HG03442 (cell line): ENCODE measurements at regions not wholly inside any gene's neighbourhood (a gene's known extent, or its start where the extent isn't known, plus 50 kb on each side); places are given as distances from the start of the nearest gene placed in this dataset.

Experiments used
- ATAC-seq: cut with Tn5 transposase; IDR thresholded peaks from one replicate; pipeline ENCODE4 v1.9.1; 2021; ENCODE audit warnings: mild to moderate bottlenecking, moderate library complexity; ENCODE audit not compliant: unreplicated experiment

DNA sequence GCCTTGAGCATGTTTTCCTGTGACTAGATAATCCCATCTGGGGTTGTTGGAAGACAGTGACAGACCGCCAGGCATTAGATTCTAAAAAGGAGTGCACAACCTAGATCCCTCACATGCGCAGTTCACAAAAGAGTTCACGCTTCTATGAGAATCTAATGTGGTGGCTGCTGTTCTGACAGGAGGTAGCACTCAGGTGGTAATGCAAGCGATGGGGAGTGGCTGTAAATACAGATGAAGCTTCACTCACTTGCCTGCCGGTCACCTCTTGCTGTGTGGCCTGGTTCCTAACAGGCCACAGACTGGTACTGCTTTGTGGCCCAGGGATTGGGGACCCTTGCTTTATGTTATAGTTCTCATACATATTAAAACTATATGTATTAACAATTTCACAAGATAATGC is 81.9 kb upstream of the TMLHE start:
- ATAC-seq, result no peak

DNA sequence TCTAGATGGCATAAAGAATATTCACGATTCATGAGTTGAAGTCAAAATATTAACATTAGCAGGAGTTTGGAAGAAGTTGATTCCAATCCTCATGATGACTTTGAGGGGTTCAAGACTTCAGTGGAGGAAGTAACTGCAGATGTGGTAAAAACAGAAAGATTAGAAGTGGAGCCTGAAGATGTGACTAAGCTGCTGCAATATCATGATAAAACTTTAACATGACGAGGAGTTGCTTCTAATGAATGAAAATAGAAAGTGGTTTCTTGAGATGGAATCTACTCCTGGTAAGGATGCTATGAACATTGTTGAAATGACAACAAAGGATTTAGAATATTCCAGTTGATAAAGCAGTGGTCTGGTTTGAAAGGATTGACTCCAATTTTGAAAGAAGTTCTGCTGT is 70.1 kb upstream of the TMLHE start:
- no peak for ATAC-seq

DNA sequence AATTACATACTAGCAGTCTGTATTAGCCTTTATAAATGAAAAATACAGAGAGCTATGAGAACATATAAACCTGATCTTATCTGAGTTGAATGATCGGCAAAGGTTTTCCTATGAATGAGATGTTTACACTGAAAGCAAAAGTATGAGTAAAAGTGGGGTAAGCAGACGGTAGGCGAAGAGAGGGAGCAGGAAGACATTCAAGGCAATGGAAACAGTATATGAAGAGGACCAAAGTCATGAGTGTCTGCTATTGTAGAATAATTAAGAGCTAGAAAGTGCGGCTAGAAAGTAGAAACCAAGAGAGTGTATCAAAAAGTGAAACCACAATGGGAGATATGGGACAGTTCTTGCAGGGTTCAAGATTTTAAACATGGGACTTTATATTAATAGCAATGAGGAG is 67.0 kb upstream of the TMLHE start:
- no peak for ATAC-seq

DNA sequence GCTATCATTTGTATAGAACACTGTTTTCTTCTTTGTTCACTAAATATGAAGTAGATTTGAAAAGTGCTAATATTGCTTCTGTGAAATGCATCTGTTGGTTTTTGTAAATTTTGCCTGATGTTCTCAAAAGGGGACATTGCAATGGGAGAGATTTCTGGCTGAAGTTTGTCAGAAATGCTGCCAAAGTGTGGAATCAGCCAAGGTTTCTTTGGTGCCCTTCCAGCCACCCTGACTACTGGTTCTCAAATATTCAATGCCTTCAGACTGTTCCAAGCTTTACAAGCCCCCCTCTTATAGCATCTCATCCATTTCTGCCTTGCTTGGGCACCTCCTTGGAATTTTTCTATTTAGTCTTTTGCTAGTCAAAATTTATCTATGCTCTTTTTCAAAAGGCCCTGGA is 60.6 kb upstream of the TMLHE start:
- no peak for ATAC-seq

DNA sequence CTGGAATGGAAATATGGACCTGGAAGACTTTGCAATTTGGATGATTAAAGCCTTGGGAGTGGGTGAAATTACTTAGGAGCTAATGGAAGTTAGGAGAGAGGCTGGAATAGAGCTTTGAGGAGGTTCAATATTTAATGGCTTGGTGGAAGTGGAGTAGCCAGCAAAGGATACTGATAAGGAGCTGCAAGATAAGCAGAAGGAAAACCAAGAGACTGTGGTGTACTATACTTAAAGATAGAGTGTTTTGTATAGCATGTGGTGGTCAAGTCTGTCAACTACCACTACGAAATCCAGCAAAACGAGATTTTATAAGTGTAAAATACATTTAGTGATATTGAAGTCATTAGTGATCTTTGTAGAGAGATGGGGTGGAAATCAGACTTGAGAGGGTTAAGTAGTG is 54.0 kb upstream of the TMLHE start:
- no peak for ATAC-seq
